Tibial artery (tissue), 4 donors: ENCODE measurements at regions not wholly inside any gene's neighbourhood (a gene's known extent, or its start where the extent isn't known, plus 50 kb on each side); places are given as distances from the start of the nearest gene placed in this dataset.

Experiments
- DNase-seq, 2 donors: peaks; one replicate each; pipeline ENCODE4 v3.0.0-alpha.2; 2019
- H3K27ac ChIP-seq, 2 donors: fragments of 200-600 bp; sonication (generic) in 1 of 2; 1 replicate in 1 of 2; 2 replicates in 1 of 2; pipeline ENCODE4 v1.5.1; 2018 to 2019; ENCODE audit warnings: mild to moderate bottlenecking in 1 of 2
- H3K27me3 ChIP-seq, 2 donors: fragments of 200-600 bp; sonication (generic) in 1 of 2; one replicate each; pipeline versions ENCODE4 v1.5.1 to v1.6.0; 2016 to 2019
- H3K36me3 ChIP-seq, 3 donors: fragments of 200-600 bp; sonication (generic) in 2 of 3; one replicate each; pipeline ENCODE4 v1.5.1; 2016 to 2019; ENCODE audit warnings: mild to moderate bottlenecking in 2 of 3
- H3K4me1 ChIP-seq, 4 donors: fragments of 200-600 bp; sonication (generic) in 2 of 4; 1 replicate in 3 of 4; 2 replicates in 1 of 4; pipeline ENCODE4 v1.5.1; 2016 to 2019
- H3K4me3 ChIP-seq, 2 donors: fragments of 200-600 bp; sonication (generic) in 1 of 2; 1 replicate in 1 of 2; 2 replicates in 1 of 2; pipeline ENCODE4 v1.5.1; 2018 to 2019; ENCODE audit warnings: mild to moderate bottlenecking in 2 of 2
- H3K9me3 ChIP-seq, 3 donors: fragments of 200-600 bp; sonication (generic) in 1 of 3; one replicate each; pipeline ENCODE4 v1.5.1; 2016 to 2019
- CTCF ChIP-seq, 2 experiments: fragments of 200-600 bp in 1 of 2; fragments of 450-650 bp in 1 of 2; IDR thresholded peaks; one replicate each; pipeline ENCODE4 v1.5.1; 2017 to 2019; ENCODE audit warnings: antibody characterized with exemption in 2 of 2, mild to moderate bottlenecking in 1 of 2, moderate library complexity in 1 of 2
- intact Hi-C: fragments of 100-400 bp; cut with DNase I; formaldehyde crosslinking; loops from one replicate; pipeline ENCODE4 v1.15.0; 2023; ENCODE audit warnings: low total_unique reads

- intact Hi-C loops, result no loop called here
- Histone ChIP-seq H3K27me3 (no peaks in the 10 kb centered on the region), H3K36me3 (no peaks in the 10 kb centered on the region), H3K9me3 (no peaks in the 10 kb centered on the region), H3K27ac (no peak overlapping the region), H3K4me3 (no peak overlapping the region), H3K4me1 (no peaks in the 10 kb centered on the region)
- TF ChIP-seq CTCF (IDR thresholded peaks at IDR 0.05), result no peak
- DNase-seq, result no peak
These were observed 170.4 kb downstream of the DHX35 start for GRCh38 chr20:39132511-39132910.

GRCh38 chr20:39132093-39132492, 169.9 kb downstream of the DHX35 start:
- Histone ChIP-seq H3K27me3 (no peaks in the 10 kb centered on the region), H3K9me3 (no peaks in the 10 kb centered on the region), H3K4me1 (no peaks in the 10 kb centered on the region), H3K4me3 (no peak overlapping the region), H3K27ac (no peak overlapping the region), H3K36me3 (no peaks in the 10 kb centered on the region)
- no peak for DNase-seq
- TF ChIP-seq CTCF (IDR thresholded peaks at IDR 0.05), result no peak
- intact Hi-C loops, result no loop called here

- TF ChIP-seq CTCF (IDR thresholded peaks at IDR 0.05), result no peak
- intact Hi-C loops, result no loop called here
- Histone ChIP-seq H3K36me3 (no peaks in the 10 kb centered on the region), H3K4me3 (no peak overlapping the region), H3K9me3 (no peaks in the 10 kb centered on the region), H3K27ac (no peak overlapping the region), H3K27me3 (no peaks in the 10 kb centered on the region), H3K4me1 (no peaks in the 10 kb centered on the region)
- no peak for DNase-seq
These were observed 168.5 kb downstream of the DHX35 start for GRCh38 chr20:39130627-39131026.

GRCh38 chr20:39129523-39129922, 167.4 kb downstream of the DHX35 start:
- Histone ChIP-seq H3K9me3 (no peaks in the 10 kb centered on the region), H3K27me3 (no peaks in the 10 kb centered on the region), H3K4me1 (no peaks in the 10 kb centered on the region), H3K27ac (no peak overlapping the region), H3K36me3 (no peaks in the 10 kb centered on the region), H3K4me3 (no peak overlapping the region)
- TF ChIP-seq CTCF (IDR thresholded peaks at IDR 0.05), result no peak
- no peak for DNase-seq
- intact Hi-C loops, result no loop called here

- DNase-seq, result no peak
- H3K27me3 ChIP-seq, result peaks cover 0 to 9% of the 10 kb centered on the region in 2 donors
- H3K27ac ChIP-seq, result no peak overlapping the region
- no peaks in the 10 kb centered on the region for H3K9me3 ChIP-seq
- no peaks in the 10 kb centered on the region for H3K4me1 ChIP-seq
- no peak for TF ChIP-seq CTCF (IDR thresholded peaks at IDR 0.05)
- H3K4me3 ChIP-seq, result no peak overlapping the region
- H3K36me3 ChIP-seq, result no peaks in the 10 kb centered on the region
- intact Hi-C loops, result no loop called here
These were observed 161.9 kb downstream of the DHX35 start for GRCh38 chr20:39124064-39124463.

GRCh38 chr20:39123185-39123557, 161.0 kb downstream of the DHX35 start:
- intact Hi-C loops, result no loop called here
- Histone ChIP-seq H3K9me3 (no peaks in the 10 kb centered on the region), H3K4me1 (no peaks in the 10 kb centered on the region), H3K27ac (no peak overlapping the region), H3K36me3 (no peaks in the 10 kb centered on the region), H3K4me3 (no peak overlapping the region), H3K27me3 (peaks cover 0 to 9% of the 10 kb centered on the region in 2 donors)
- no peak for TF ChIP-seq CTCF (IDR thresholded peaks at IDR 0.05)
- no peak for DNase-seq
